ENCODE measurements at regions not wholly inside any gene's neighbourhood (a gene's known extent, or its start where the extent isn't known, plus 50 kb on each side); places are given as distances from the start of the nearest gene placed in this dataset.

GRCh38 chr11:70573701-70574151, 175.4 kb downstream of the CTTN start:
- no peaks in the 10 kb centered on the region for H3K9me3 ChIP-seq
- H3K27me3 ChIP-seq: peaks cover 0 to 26% of the 10 kb centered on the region in 2 donors
- H3K27ac ChIP-seq: no peak overlapping the region
- DNase-seq: peak in 1 of 2 donors; percentile 60
- TF ChIP-seq CTCF (IDR thresholded peaks at IDR 0.05): no peak
- H3K36me3 ChIP-seq: no peaks in the 10 kb centered on the region
- intact Hi-C loops (cut with DNase I; ENCODE audit: low total_unique reads): no loop called here
- H3K4me1 ChIP-seq: peaks cover 0 to 5% (median 5%) of the 10 kb centered on the region in 4 donors
- H3K4me3 ChIP-seq: no peak overlapping the region

- Histone ChIP-seq H3K9me3 (no peaks in the 10 kb centered on the region), H3K4me1 (no peaks in the 10 kb centered on the region), H3K27ac (no peak overlapping the region), H3K4me3 (no peak overlapping the region), H3K36me3 (no peaks in the 10 kb centered on the region), H3K27me3 (peaks cover 0 to 31% of the 10 kb centered on the region in 2 donors)
- TF ChIP-seq CTCF (IDR thresholded peaks at IDR 0.05): no peak
- peak in 1 of 2 donors; percentile 37 for DNase-seq
- intact Hi-C loops (cut with DNase I; ENCODE audit: low total_unique reads): no loop called here
Observed at GRCh38 chr11:70574725-70575347, 176.5 kb downstream of the CTTN start.

GRCh38 chr11:70575396-70576060, 177.2 kb downstream of the CTTN start:
- peak in 1 of 2 donors; percentile 43 for DNase-seq
- intact Hi-C loops (cut with DNase I; ENCODE audit: low total_unique reads): no loop called here

GRCh38 chr11:70577258-70577603, 178.9 kb downstream of the CTTN start:
- no peaks in the 10 kb centered on the region for H3K9me3 ChIP-seq

More at GRCh38 chr11:70575396-70576060, 177.2 kb downstream of the CTTN start:
- Histone ChIP-seq H3K36me3 (no peaks in the 10 kb centered on the region), H3K9me3 (no peaks in the 10 kb centered on the region), H3K4me1 (no peaks in the 10 kb centered on the region), H3K27ac (no peak overlapping the region), H3K27me3 (peaks cover 0 to 31% of the 10 kb centered on the region in 2 donors), H3K4me3 (no peak overlapping the region)
- no peak for TF ChIP-seq CTCF (IDR thresholded peaks at IDR 0.05)

GRCh38 chr11:70577948-70578347, 179.6 kb downstream of the CTTN start:
- H3K36me3 ChIP-seq: no peaks in the 10 kb centered on the region
- no peak overlapping the region for H3K4me3 ChIP-seq
- no peaks in the 10 kb centered on the region for H3K9me3 ChIP-seq
- peak in 1 of 2 donors; percentile 47 for DNase-seq
- no peak for TF ChIP-seq CTCF (IDR thresholded peaks at IDR 0.05)
- H3K27ac ChIP-seq: no peak overlapping the region
- H3K4me1 ChIP-seq: no peaks in the 10 kb centered on the region
- intact Hi-C loops (cut with DNase I; ENCODE audit: low total_unique reads): no loop called here
- H3K27me3 ChIP-seq: peaks cover 0 to 31% of the 10 kb centered on the region in 2 donors

More at GRCh38 chr11:70577258-70577603, 178.9 kb downstream of the CTTN start:
- H3K4me1 ChIP-seq: no peaks in the 10 kb centered on the region
- no peak for TF ChIP-seq CTCF (IDR thresholded peaks at IDR 0.05)
- intact Hi-C loops (cut with DNase I; ENCODE audit: low total_unique reads): no loop called here
- H3K36me3 ChIP-seq: no peaks in the 10 kb centered on the region
- no peak overlapping the region for H3K4me3 ChIP-seq
- peak in 1 of 2 donors; percentile 43 for DNase-seq
- peaks cover 0 to 31% of the 10 kb centered on the region in 2 donors for H3K27me3 ChIP-seq
- H3K27ac ChIP-seq: no peak overlapping the region
